GM23248 (cell line): ENCODE measurements at regions not wholly inside any gene's neighbourhood (a gene's known extent, or its start where the extent isn't known, plus 50 kb on each side); places are given as distances from the start of the nearest gene placed in this dataset.
"Not testable (repeated sequence)": the region's sequence is repeated elsewhere in the genome, so short reads cannot be mapped to it uniquely, and the experiment has no call there.

ENCODE experiments used
- EZH2 ChIP-seq: fragments of 200-600 bp; sonication (generic); IDR thresholded peaks from 2 replicates; pipeline ENCODE4 v1.6.1; 2018; ENCODE audit warnings: antibody characterized with exemption, mild to moderate bottlenecking; ENCODE audit not compliant: insufficient read depth, poor library complexity, severe bottlenecking
- EZH2phosphoT487 ChIP-seq: fragments of 200-600 bp; sonication (generic); IDR thresholded peaks from 2 replicates; pipeline ENCODE4 v1.6.1; 2018; ENCODE audit warnings: antibody characterized with exemption, moderate library complexity, mild to moderate bottlenecking, low read depth; ENCODE audit not compliant: insufficient read depth

- not testable (repeated sequence) for TF ChIP-seq EZH2phosphoT487, EZH2
Measured at GRCh38 chr20:30632773-30633172, 624.7 kb upstream of the DEFB115 start.
